Cardiac fibroblast (primary cell): ENCODE measurements at regions not wholly inside any gene's neighbourhood (a gene's known extent, or its start where the extent isn't known, plus 50 kb on each side); places are given as distances from the start of the nearest gene placed in this dataset.
A peak's percentile ranks its signal among the peaks of the same experiment; 100 is the strongest.

Source experiments
- DNase-seq, 2 donors: peaks; one replicate each; pipeline versions ENCODE4 v3.0.0 to v3.0.0-alpha.2; 2010; ENCODE audit warnings: low read depth in 2 of 2
- H3K4me3 ChIP-seq, 2 donors: replicated peaks in 1 of 2; 1 replicate in 1 of 2; 2 replicates in 1 of 2; pipeline ENCODE4 v1.5.1; 2011; ENCODE audit warnings: low read depth in 2 of 2, low read length in 2 of 2, mild to moderate bottlenecking in 2 of 2, moderate library complexity in 1 of 2
- TF ChIP-seq, protein P1 (sequence below): IDR thresholded peaks from one replicate; pipeline ENCODE4 v1.5.1; 2011; ENCODE audit warnings: low read depth, mild to moderate bottlenecking, low read length, inconsistent platforms

- no peak for DNase-seq
- H3K4me3 ChIP-seq: no peak overlapping the region
- TF ChIP-seq, protein P1, sequence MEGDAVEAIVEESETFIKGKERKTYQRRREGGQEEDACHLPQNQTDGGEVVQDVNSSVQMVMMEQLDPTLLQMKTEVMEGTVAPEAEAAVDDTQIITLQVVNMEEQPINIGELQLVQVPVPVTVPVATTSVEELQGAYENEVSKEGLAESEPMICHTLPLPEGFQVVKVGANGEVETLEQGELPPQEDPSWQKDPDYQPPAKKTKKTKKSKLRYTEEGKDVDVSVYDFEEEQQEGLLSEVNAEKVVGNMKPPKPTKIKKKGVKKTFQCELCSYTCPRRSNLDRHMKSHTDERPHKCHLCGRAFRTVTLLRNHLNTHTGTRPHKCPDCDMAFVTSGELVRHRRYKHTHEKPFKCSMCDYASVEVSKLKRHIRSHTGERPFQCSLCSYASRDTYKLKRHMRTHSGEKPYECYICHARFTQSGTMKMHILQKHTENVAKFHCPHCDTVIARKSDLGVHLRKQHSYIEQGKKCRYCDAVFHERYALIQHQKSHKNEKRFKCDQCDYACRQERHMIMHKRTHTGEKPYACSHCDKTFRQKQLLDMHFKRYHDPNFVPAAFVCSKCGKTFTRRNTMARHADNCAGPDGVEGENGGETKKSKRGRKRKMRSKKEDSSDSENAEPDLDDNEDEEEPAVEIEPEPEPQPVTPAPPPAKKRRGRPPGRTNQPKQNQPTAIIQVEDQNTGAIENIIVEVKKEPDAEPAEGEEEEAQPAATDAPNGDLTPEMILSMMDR: no peak
These were observed 388.0 kb upstream of the TUSC1 start for GRCh38 chr9:26066237-26066636.

DNA sequence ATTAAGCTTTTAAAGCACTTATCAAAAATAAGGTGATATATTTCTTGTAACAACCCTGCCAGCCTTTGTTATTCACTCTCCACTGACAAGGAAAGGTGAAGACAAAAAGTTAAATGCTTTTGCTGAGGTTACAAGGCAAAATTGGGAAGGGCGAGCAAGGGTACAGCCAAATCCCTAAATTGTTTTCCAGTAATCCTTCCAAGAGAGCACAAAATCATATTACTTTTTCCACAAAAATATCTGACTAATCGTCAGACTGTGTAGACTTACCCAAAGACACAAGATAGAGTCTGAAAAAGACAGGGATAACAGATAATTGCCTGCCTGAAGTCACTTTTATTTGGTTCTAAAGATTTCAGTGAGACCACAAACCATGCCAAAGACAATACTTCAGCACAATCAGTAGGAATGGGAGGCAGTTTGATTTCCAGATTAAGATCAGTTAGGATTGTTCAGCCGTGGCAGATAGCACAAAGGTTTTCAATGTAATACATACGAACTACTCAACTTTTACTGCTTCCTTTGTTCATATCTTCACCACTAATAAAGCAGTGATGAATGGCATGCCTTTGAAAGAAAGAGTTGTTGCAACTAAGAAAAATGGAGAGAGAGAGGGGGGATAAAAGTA is 383.8 kb upstream of the TUSC1 start:
- TF ChIP-seq, protein P1: no peak
- DNase-seq: no peak
- H3K4me3 ChIP-seq: no peak overlapping the region

- H3K4me3 ChIP-seq: no peak overlapping the region
- peak in 1 of 2 donors; percentile 6 for DNase-seq
- TF ChIP-seq, protein P1: no peak
These were observed 380.1 kb upstream of the TUSC1 start for GRCh38 chr9:26058111-26058895.

DNA sequence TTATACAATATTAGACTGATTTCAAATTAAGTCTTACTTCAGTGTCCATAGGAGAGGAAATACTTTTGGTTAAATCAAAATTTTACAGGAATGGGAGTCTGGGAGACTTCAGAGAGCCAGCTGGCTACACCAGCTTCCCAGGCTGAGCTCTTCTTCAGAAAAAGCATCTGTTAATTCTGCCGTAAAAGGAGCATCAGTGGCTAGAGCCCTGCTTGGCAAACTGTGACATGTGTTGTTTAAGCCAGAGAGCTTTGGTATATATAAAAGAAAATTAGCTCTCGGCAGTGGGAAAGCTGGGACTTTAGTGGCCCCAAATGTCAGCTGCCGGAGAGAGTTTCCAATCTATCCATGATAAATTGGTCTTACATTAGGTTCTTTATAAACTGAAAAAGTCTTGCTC is 378.8 kb upstream of the TUSC1 start:
- TF ChIP-seq, protein P1: no peak

DNA sequence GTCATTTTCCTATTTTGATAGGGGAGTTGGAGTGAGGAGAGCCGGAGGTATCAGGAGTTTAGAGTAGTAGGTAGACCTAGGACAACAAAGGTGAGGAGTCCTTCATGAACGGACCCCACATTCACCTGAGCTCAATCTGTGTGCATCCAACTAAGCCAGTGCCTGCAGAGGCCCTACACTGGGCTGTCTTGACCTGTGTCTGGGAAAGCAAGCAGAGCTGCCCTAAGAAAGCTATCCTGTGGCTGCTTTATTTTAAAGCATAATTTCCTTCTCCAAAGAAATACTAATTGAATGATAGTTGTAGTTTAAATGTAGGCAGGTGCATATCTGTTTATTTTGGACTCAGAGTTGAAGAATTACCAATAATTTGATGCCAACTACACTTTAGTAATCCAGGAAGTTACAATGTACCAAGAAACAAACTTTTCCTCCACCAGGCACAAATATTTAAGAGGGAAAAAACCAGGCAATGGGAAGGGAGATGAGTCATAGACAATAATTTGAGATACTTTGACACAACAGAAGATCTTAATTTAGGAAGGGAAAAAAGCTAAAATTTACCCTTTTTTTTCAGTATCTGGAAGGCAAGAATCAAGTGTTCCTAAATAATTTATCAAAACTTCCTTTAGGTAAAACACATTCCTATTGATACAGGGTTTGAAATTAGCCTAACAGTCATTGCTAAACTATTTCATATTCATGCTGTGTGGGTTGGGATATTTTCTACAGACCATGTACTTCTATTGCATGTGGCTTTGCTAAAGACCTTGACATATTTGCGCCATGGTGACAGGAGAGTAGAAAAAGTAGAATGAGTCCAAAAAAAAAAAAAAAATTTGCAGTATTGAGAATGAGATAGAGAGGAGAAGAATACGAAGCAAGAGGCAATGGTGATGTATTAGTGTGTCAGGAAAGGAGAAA is 376.6 kb upstream of the TUSC1 start:
- TF ChIP-seq, protein P1: no peak
- peak in 1 of 2 donors; percentile 3 for DNase-seq
- no peak overlapping the region for H3K4me3 ChIP-seq

More for the DNA sequence above, 378.8 kb upstream of the TUSC1 start:
- H3K4me3 ChIP-seq: no peak overlapping the region
- no peak for DNase-seq

GRCh38 chr9:26053954-26054353 is 375.7 kb upstream of the TUSC1 start:
- H3K4me3 ChIP-seq: no peak overlapping the region
- TF ChIP-seq, protein P1: no peak
- no peak for DNase-seq
